ENCODE measurements at regions not wholly inside any gene's neighbourhood (a gene's known extent, or its start where the extent isn't known, plus 50 kb on each side); places are given as distances from the start of the nearest gene placed in this dataset.

DNA sequence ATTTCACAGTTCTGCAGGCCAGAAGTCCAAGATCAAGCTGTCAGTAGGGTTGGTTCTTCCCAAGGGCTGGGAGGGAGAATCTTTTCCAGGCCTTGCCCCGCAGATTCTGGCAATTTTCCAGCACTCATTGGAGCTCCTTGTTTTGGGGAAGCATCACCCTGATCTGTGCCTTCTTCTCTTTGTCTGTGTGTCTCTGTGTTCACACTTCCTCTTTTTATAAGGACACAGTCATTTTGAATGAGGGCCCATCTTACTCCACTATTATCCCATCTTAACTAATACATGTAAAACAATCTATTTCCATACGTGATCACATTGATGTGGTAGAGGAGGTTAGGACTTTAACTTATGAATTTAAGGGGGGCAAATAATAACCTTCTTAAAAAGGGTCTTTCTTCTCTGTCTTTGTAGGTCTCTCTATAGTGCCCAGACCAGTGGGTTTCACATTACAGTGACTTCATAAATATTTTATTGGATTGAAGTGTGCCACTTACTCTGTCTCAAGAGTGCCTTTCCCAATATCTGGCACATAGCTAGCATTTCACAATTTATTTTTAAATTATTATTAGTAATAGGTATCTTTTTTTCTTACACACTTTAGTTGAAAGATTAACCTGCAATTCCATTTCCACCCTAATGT lies 68.9 kb upstream of the CBLN2 start:
- Histone ChIP-seq H3K27me3 (no peaks in the 10 kb centered on the region), H3K4me3 (no peak overlapping the region), H3K4me1 (no peaks in the 10 kb centered on the region), H3K36me3 (no peaks in the 10 kb centered on the region), H3K27ac (no peak overlapping the region), H3K9me3 (no peaks in the 10 kb centered on the region)
- no peak for TF ChIP-seq POLR2AphosphoS5 (IDR thresholded peaks at IDR 0.05; ENCODE audit: insufficient read depth in 1 of 2, low read depth in 1 of 2)
- TF ChIP-seq CTCF (IDR thresholded peaks at IDR 0.05), result no peak
- TF ChIP-seq POLR2A (IDR thresholded peaks at IDR 0.05), result no peak
- no peak for DNase-seq (ENCODE audit: extremely low spot score in 2 of 2)
- intact Hi-C loops (cut with DNase I), result no loop called here

- no peaks in the 10 kb centered on the region for H3K9me3 ChIP-seq
- H3K27ac ChIP-seq, result no peak overlapping the region
- DNase-seq (ENCODE audit: extremely low spot score in 2 of 2), result no peak
- no peaks in the 10 kb centered on the region for H3K36me3 ChIP-seq
- H3K4me1 ChIP-seq, result no peaks in the 10 kb centered on the region
- no peak for TF ChIP-seq CTCF (IDR thresholded peaks at IDR 0.05)
- TF ChIP-seq POLR2A (IDR thresholded peaks at IDR 0.05), result no peak
- no peak for TF ChIP-seq POLR2AphosphoS5 (IDR thresholded peaks at IDR 0.05; ENCODE audit: insufficient read depth in 1 of 2, low read depth in 1 of 2)
- intact Hi-C loops (cut with DNase I), result no loop called here
- no peaks in the 10 kb centered on the region for H3K27me3 ChIP-seq
- H3K4me3 ChIP-seq, result no peak overlapping the region
Observed at GRCh38 chr18:72605376-72605775, 61.2 kb upstream of the CBLN2 start.

DNA sequence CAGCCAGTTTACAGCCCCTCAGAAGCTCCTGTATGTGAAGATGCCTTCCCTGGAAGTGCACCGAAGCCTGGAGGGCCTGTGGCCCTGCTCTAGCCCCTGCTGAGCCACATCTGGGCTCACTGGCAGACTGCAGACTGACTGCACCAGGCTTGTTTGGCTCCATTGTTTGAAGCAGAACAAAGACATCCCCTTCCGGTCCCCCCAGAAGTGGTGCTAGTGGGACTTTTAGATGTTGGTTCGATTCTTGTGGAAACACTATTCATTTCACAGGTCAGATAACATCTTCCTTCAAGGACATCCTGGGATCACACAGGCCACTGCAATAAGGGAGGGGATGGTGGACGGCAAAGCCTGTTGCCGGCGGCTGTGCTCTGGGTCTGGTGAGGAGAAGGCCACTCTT lies 57.8 kb upstream of the CBLN2 start:
- TF ChIP-seq CTCF (IDR thresholded peaks at IDR 0.05) (no peak), POLR2A (IDR thresholded peaks at IDR 0.05) (no peak), POLR2AphosphoS5 (IDR thresholded peaks at IDR 0.05; ENCODE audit: insufficient read depth in 1 of 2, low read depth in 1 of 2) (no peak)
- no peak overlapping the region for H3K4me3 ChIP-seq
- no peak overlapping the region for H3K27ac ChIP-seq
- H3K36me3 ChIP-seq, result no peaks in the 10 kb centered on the region
- intact Hi-C loops (cut with DNase I), result no loop called here
- H3K9me3 ChIP-seq, result no peaks in the 10 kb centered on the region
- H3K4me1 ChIP-seq, result no peaks in the 10 kb centered on the region
- no peaks in the 10 kb centered on the region for H3K27me3 ChIP-seq
- no peak for DNase-seq (ENCODE audit: extremely low spot score in 2 of 2)

- TF ChIP-seq CTCF (IDR thresholded peaks at IDR 0.05), result no peak
- intact Hi-C loops (cut with DNase I), result no loop called here
- Histone ChIP-seq H3K4me3 (no peak overlapping the region), H3K9me3 (no peaks in the 10 kb centered on the region), H3K27ac (no peak overlapping the region), H3K4me1 (no peaks in the 10 kb centered on the region), H3K36me3 (no peaks in the 10 kb centered on the region), H3K27me3 (no peaks in the 10 kb centered on the region)
- no peak for DNase-seq (ENCODE audit: extremely low spot score in 2 of 2)
Observed at GRCh38 chr18:72601481-72601880, 57.3 kb upstream of the CBLN2 start.
